Endothelial cell of umbilical vein (primary cell): ENCODE measurements at regions not wholly inside any gene's neighbourhood (a gene's known extent, or its start where the extent isn't known, plus 50 kb on each side); places are given as distances from the start of the nearest gene placed in this dataset.

Experiments used
- CTCF ChIP-seq, 2 donors: IDR thresholded peaks; 1 replicate in 1 of 2; 2 replicates in 1 of 2; pipeline ENCODE4 v1.5.1; 2011; ENCODE audit warnings: low read length in 2 of 2, mild to moderate bottlenecking in 2 of 2, moderate library complexity in 2 of 2, control low read depth in 1 of 2, inconsistent platforms in 1 of 2, low read depth in 1 of 2; ENCODE audit not compliant: insufficient read depth in 1 of 2; ENCODE audit errors: extremely low read depth in 1 of 2
- EZH2 ChIP-seq: IDR thresholded peaks from 2 replicates; pipeline ENCODE4 v1.6.1; 2012; ENCODE audit warnings: borderline replicate concordance, low read depth, mild to moderate bottlenecking, moderate library complexity, low read length, inconsistent platforms; ENCODE audit not compliant: severe bottlenecking
- FOS ChIP-seq: IDR thresholded peaks from 2 replicates; pipeline ENCODE4 v1.6.1; 2011; ENCODE audit warnings: mild to moderate bottlenecking, low read length, moderate library complexity, borderline replicate concordance; ENCODE audit not compliant: insufficient read depth
- GATA2 ChIP-seq: IDR thresholded peaks from 2 replicates; pipeline ENCODE4 v1.7.0; 2011; ENCODE audit warnings: low read depth, mild to moderate bottlenecking, moderate library complexity, mixed read lengths, low read length; ENCODE audit not compliant: insufficient read length, insufficient read depth
- JUN ChIP-seq: IDR thresholded peaks from 2 replicates; pipeline ENCODE4 v1.6.1; 2011; ENCODE audit warnings: borderline replicate concordance, low read depth; ENCODE audit not compliant: insufficient read length, insufficient read depth
- MAX ChIP-seq: IDR thresholded peaks from 2 replicates; pipeline ENCODE4 v1.6.1; 2011; ENCODE audit not compliant: insufficient read depth, insufficient read length
- POLR2A ChIP-seq: IDR thresholded peaks from 2 replicates; pipeline ENCODE4 v1.6.1; 2012; ENCODE audit warnings: low read depth, mild to moderate bottlenecking, control low read depth, low read length
- POLR2AphosphoS5 ChIP-seq: IDR thresholded peaks from 2 replicates; pipeline ENCODE4 v1.6.1; 2012; ENCODE audit warnings: low read depth, mild to moderate bottlenecking, control low read depth, low read length, moderate library complexity; ENCODE audit not compliant: insufficient read depth

- no peak for TF ChIP-seq CTCF (IDR thresholded peaks at IDR 0.05; ENCODE audit: extremely low read depth in 1 of 2, insufficient read depth in 1 of 2, low read depth in 1 of 2, low read length in 2 of 2)
- no peak for TF ChIP-seq FOS
- TF ChIP-seq MAX, result no peak
- no peak for TF ChIP-seq POLR2AphosphoS5
- TF ChIP-seq POLR2A, result no peak
- no peak for TF ChIP-seq EZH2
- no peak for TF ChIP-seq JUN
- no peak for TF ChIP-seq GATA2
Observed at GRCh38 chr2:186911551-186912085, 62.6 kb upstream of the ZSWIM2 start.
